A673 (cell line): ENCODE measurements at regions not wholly inside any gene's neighbourhood (a gene's known extent, or its start where the extent isn't known, plus 50 kb on each side); places are given as distances from the start of the nearest gene placed in this dataset.
"Not testable (repeated sequence)": the region's sequence is repeated elsewhere in the genome, so short reads cannot be mapped to it uniquely, and the experiment has no call there.

Source experiments
- BruUV-seq: library from RNA; stranded (reverse); fragments of 400-500 nt; replicated peaks from 2 replicates; lab custom pipeline; 2021; lab: Mats Ljungman, UMichigan
- CTCF ChIA-PET: fragments of 300-600 bp; sonication (Branson Sonifier 250); formaldehyde crosslinking; loops from one replicate; lab custom pipeline; 2022; ENCODE audit warnings: antibody characterized with exemption; lab: Charles Lee
- POLR2A ChIA-PET: fragments of 300-600 bp; sonication (Branson Sonifier 250); formaldehyde crosslinking; loops from one replicate; lab custom pipeline; 2022; ENCODE audit warnings: antibody characterized with exemption; ENCODE audit not compliant: low non-redundant PET; lab: Charles Lee
- DNase-seq: peaks from one replicate; pipeline ENCODE4 v3.0.0-alpha.2; 2015; ENCODE audit warnings: low spot score
- H3K27ac ChIP-seq: fragments of 200-600 bp; sonication (generic); 2 replicates; pipeline ENCODE4 v1.5.1; 2016; ENCODE audit warnings: mixed run types, low read depth, mild to moderate bottlenecking, mixed read lengths, antibody characterized with exemption, low read length; ENCODE audit not compliant: poor library complexity, severe bottlenecking
- H3K27me3 ChIP-seq: fragments of 200-600 bp; sonication (generic); replicated peaks from 2 replicates; pipeline ENCODE4 v1.6.1; 2017; ENCODE audit warnings: mixed run types, low read depth, mild to moderate bottlenecking, mixed read lengths, antibody characterized with exemption, low read length; ENCODE audit not compliant: insufficient read depth, poor library complexity
- H3K36me3 ChIP-seq: fragments of 200-600 bp; sonication (generic); 2 replicates; pipeline ENCODE4 v1.6.1; 2016; ENCODE audit warnings: mixed run types, mild to moderate bottlenecking, mixed read lengths, antibody characterized with exemption, low read length; ENCODE audit not compliant: insufficient read depth, poor library complexity, severe bottlenecking
- H3K4me1 ChIP-seq: fragments of 200-600 bp; sonication (generic); 2 replicates; pipeline ENCODE4 v1.6.1; 2017; ENCODE audit warnings: mixed run types, mild to moderate bottlenecking, mixed read lengths, antibody characterized with exemption, low read length; ENCODE audit not compliant: insufficient read depth, poor library complexity, severe bottlenecking
- H3K4me3 ChIP-seq: fragments of 200-600 bp; sonication (generic); 2 replicates; pipeline ENCODE4 v1.5.1; 2016; ENCODE audit warnings: low read depth, mixed run types, mild to moderate bottlenecking, mixed read lengths, low read length; ENCODE audit not compliant: poor library complexity, severe bottlenecking
- H3K9me3 ChIP-seq: fragments of 200-600 bp; sonication (generic); 2 replicates; pipeline ENCODE4 v1.6.1; 2016; ENCODE audit warnings: mixed run types, low read depth, mild to moderate bottlenecking, mixed read lengths, antibody characterized with exemption, low read length; ENCODE audit not compliant: poor library complexity, severe bottlenecking
- EZH2 ChIP-seq: fragments of 200-600 bp; sonication (generic); IDR thresholded peaks from 2 replicates; pipeline ENCODE4 v1.6.1; 2017; ENCODE audit warnings: borderline replicate concordance, low read depth, mild to moderate bottlenecking, mixed read lengths, antibody characterized with exemption, low read length; ENCODE audit not compliant: poor library complexity, severe bottlenecking
- intact Hi-C: fragments of 100-400 bp; cut with micrococcal nuclease; formaldehyde crosslinking; loops from one replicate; pipeline ENCODE4 v1.10.0; 2022; ENCODE audit not compliant: unreplicated experiment
- TF ChIP-seq, protein P1 (sequence below): fragments of 300-800, 200-600 bp; sonication (generic); conservative IDR thresholded peaks from 2 replicates; pipeline ENCODE4 v1.5.1; 2017; ENCODE audit warnings: low read depth, mild to moderate bottlenecking, antibody characterized with exemption, low read length, moderate library complexity, mixed read lengths

DNA sequence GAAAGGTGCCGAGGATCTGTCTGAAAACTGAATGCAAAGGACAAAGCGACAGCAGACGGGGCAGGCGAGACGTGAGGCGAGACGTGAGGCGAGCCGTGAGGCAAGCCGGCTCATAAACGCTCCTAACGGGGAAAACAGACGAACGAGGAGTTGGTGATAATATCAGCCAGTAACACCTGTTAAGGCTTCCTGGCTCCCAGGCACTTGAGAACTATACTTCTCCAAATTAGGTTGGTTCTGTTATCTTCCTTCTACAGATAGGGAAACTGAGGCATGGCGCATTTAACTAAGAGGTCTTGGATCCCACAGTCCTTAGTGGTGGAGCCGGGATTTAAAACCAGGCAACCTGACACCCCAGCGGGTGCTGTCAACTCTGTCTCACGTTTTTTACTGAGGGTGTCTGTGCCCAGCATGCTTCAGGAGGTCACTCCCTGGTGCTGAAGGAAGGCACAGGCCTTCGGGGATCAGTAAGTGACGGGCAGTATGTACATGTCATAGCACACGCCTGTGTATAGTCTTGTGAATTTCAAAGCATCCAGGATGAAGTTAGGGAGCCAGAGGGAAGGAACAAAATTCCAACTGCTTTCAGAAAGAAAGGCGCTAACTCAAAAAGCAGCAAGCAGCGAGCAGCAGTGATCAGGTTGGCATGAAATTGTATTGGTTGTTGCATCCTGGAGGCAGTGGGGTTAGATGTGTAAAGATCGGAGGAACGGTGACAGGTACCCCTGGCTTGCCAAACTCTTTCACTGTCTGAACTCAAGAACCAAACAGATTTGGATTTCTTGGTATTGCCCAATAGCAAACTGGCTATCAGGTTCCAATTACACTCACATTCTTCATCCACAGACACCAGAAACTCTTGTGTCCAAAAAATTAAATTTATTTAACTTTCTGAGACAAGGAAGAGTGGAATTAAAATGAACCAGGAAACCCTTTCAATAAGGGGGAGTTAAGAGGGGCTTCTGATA is 318.7 kb downstream of the THBS2 start:
- peaks cover 3% of the 10 kb centered on the region for H3K4me1 ChIP-seq
- intact Hi-C loops, result no loop called here
- BruUV-seq, result no TSS peak
- H3K4me3 ChIP-seq, result no peak overlapping the region
- peaks cover 4% of the 10 kb centered on the region for H3K9me3 ChIP-seq
- no peaks in the 10 kb centered on the region for H3K36me3 ChIP-seq
- DNase-seq, result no peak
- ChIA-PET POLR2A (no interaction called here), CTCF (no interaction called here)
- TF ChIP-seq EZH2, result no peak
- TF ChIP-seq, protein P1, sequence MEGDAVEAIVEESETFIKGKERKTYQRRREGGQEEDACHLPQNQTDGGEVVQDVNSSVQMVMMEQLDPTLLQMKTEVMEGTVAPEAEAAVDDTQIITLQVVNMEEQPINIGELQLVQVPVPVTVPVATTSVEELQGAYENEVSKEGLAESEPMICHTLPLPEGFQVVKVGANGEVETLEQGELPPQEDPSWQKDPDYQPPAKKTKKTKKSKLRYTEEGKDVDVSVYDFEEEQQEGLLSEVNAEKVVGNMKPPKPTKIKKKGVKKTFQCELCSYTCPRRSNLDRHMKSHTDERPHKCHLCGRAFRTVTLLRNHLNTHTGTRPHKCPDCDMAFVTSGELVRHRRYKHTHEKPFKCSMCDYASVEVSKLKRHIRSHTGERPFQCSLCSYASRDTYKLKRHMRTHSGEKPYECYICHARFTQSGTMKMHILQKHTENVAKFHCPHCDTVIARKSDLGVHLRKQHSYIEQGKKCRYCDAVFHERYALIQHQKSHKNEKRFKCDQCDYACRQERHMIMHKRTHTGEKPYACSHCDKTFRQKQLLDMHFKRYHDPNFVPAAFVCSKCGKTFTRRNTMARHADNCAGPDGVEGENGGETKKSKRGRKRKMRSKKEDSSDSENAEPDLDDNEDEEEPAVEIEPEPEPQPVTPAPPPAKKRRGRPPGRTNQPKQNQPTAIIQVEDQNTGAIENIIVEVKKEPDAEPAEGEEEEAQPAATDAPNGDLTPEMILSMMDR, result no peak
- peaks cover 4% of the 10 kb centered on the region for H3K27me3 ChIP-seq
- H3K27ac ChIP-seq, result no peak overlapping the region

DNA sequence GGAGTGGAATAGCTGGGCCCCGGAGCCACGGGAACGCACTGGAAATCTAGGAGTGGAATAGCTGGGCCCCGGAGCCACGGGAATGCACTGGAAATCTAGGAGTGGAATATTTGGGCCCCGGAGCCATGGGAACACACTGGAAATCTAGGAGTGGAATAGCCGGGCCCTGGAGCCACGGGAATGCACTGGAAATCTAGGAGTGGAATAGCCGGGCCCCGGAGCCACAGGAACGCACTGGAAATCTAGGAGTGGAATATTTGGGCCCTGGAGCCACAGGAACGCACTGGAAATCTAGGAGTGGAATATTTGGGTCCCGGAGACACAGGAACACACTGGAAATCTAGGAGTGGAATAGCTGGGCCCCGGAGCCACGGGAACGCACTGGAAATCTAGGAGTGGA is 321.5 kb downstream of the THBS2 start:
- H3K27ac ChIP-seq, DNase-seq, intact Hi-C loops, BruUV-seq, POLR2A ChIA-PET, H3K36me3 ChIP-seq, H3K4me3 ChIP-seq, CTCF ChIA-PET, H3K27me3 ChIP-seq, H3K4me1 ChIP-seq, H3K9me3 ChIP-seq: not testable (repeated sequence)

DNA sequence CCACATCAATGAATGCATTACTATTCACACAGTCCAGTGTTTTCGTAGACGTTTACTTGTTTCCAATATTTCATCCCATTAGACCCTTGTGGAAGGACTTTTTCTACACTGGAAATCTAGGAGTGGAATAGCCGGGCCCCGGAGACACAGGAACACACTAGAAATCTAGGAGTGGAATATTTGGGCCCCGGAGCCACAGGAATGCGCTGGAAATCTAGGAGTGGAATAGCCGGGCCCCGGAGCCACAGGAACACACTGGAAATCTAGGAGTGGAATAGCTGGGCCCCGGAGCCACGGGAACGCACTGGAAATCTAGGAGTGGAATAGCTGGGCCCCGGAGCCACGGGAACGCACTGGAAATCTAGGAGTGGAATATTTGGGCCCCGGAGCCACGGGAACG is 322.6 kb downstream of the THBS2 start:
- DNase-seq, result not testable (repeated sequence)

DNA sequence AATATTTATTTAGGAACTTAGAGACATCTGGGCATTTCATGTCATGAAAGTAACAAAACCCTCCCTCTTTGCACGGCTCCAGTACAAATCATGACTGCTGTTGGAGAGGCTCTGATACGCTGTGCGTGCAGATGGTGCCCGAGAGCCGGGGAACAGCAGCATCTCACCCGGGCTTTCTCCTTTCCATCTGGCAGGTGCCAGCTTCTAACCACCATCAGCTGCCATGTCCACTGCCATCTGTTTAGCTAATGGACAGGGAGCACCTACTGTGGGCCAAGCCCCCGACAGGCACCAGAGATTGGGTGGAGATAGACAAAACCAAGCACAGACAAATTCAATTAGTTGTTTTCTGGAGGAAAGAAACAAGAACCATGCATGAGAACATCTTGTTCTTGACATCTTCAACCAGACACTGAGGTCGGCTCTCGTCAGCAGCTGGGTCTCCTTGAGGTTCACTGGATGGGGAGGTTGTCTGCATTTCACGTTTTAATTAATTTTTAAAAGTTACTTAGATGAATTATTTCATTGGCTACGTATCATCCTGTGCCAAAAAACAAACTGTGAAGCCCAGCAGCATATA is 323.7 kb downstream of the THBS2 start:
- Histone ChIP-seq H3K36me3 (no peaks in the 10 kb centered on the region), H3K4me3 (no peak overlapping the region), H3K27me3 (no peaks in the 10 kb centered on the region), H3K9me3 (peaks cover 4% of the 10 kb centered on the region), H3K27ac (no peak overlapping the region), H3K4me1 (no peaks in the 10 kb centered on the region)
- DNase-seq, result no peak
- BruUV-seq, result no TSS peak
- POLR2A ChIA-PET, result no interaction called here
- TF ChIP-seq, protein P1, result no peak
- TF ChIP-seq EZH2, result no peak
- CTCF ChIA-PET, result no interaction called here
- intact Hi-C loops, result no loop called here

More for the DNA sequence above, 322.6 kb downstream of the THBS2 start:
- H3K27me3 ChIP-seq, CTCF ChIA-PET, H3K27ac ChIP-seq, H3K4me1 ChIP-seq, H3K36me3 ChIP-seq, POLR2A ChIA-PET, BruUV-seq, intact Hi-C loops, H3K4me3 ChIP-seq, H3K9me3 ChIP-seq: not testable (repeated sequence)
